Activated naive CD4-positive, alpha-beta T cell (primary cell): ENCODE measurements at regions not wholly inside any gene's neighbourhood (a gene's known extent, or its start where the extent isn't known, plus 50 kb on each side); places are given as distances from the start of the nearest gene placed in this dataset.
"Not testable (repeated sequence)": the region's sequence is repeated elsewhere in the genome, so short reads cannot be mapped to it uniquely, and the experiment has no call there.

Experiments used
- DNase-seq, 4 experiments: peaks; one replicate each; lab custom pipeline; 2025; lab: John Stamatoyannopoulos, UW

DNA sequence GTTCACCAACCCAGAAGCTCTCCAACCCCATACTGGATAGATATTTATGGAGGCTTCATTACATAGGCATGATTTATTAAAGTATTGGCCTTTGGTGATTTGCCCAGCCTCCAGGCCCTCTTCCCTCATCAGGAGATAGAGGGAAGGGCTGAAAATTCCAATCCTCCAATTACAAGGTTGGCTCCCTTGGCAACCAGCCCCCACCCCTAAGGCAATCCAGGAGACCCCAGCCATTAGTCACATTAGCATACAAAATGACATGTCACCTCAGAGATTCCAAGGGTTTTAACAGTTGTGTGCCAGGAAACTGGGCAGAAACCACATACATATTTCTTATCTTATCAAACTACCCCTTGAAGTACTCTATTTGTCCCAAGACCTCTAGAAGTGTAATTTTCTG, 210.0 kb downstream of the HINT1 start:
- DNase-seq, result no peak

DNA sequence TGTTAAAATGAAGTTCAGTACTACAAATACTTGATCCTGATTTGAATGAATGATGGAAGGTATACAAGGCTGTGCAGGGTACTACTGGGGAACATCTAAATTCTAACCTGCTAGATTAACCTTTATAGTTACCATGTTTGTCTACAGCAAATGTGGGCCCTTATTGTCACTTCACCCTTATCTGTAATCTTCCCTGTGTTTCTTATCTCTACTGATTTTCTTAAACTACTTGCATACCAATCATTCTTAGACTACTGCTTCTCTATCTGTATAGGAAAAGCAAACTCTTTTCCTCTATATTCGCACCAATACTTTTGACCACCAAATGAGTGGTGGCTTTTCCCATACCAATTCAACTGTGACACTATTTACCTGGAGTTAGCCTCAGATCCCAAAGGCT, 210.7 kb downstream of the HINT1 start:
- DNase-seq, result no peak

DNA sequence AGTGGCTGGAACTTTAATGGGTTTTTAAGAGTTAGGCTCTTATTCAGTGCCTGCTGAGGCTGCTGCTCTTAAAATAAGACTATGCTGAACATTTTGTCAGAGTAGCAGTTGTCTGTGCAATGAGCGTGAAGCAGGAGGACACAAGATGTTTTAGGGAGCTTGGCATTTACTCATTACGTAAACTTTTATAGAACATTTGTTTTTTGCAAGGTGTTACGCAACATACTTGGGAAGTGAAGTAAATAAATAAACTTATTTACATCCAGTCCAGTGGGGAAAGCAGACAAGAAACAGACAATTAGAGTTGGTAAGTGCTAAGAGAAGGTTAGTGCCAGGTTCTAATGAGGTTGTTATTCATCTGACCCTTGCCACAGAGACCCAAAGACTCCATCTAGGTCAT, 226.0 kb downstream of the HINT1 start:
- DNase-seq, result no peak

DNA sequence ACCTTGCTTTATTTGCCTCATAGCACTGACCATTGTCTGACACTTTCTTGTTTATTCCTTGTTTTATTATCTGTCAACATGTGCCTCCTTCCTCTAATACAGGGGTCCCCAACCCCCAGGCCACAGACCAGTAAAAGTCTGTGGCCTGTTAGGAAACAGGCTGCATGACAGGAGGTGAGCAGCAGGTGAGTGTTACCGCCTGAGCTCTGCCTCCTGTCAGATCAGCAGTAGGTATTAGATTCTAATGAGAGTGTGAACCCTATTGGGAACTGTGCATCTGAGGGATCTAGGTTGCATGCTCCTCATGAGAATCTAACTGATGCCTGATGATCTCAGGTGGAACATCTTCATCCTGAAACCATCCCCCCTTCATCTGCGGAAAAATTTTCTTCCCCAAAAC, 228.0 kb downstream of the HINT1 start:
- no peak for DNase-seq

DNA sequence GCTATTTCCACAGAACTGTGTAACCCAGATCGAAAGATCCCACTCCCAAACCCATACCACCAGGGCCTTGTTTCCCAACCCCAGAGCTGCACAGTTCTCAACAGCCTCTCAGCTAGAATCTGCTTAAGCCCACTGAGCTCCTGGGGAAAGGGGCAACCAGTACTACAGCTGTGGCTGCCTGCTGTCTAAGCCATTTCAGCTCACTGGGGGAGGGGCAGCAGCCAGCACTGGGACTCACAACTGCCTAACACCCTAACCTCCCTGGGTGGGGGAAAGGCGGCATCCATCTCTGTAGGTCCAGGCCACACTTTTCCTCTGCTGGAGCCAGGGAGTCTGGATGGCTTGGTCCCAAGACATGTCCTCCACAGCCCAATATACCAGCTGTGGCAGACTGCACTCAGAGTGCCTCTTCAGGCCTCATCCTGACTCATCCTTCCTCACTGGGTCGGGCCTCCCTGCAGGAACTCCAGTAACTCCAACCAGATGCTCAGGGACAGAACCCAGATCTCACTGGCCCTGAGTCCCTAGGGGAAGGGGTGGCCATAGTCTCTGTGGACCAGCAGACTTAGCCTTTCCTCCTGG, 241.4 kb downstream of the HINT1 start:
- no peak for DNase-seq

DNA sequence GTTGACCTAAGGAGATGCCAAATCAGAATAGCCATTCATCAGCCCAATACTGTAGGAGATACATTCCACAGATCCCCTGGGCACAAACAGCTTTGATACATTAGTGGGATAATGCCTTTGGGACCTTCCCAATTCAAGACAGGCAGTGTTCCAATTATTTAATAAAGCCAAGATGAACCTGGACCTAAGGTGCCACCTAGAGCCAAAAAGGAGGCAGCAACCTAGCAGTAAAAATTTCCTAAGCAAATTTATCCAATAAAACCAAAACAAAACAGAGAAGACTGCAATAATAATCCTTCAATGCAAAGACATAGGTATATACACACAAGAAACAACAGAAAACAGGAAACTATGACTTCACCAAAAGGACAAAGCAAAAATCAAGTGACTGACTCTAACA, 253.0 kb downstream of the HINT1 start:
- DNase-seq, result no peak

DNA sequence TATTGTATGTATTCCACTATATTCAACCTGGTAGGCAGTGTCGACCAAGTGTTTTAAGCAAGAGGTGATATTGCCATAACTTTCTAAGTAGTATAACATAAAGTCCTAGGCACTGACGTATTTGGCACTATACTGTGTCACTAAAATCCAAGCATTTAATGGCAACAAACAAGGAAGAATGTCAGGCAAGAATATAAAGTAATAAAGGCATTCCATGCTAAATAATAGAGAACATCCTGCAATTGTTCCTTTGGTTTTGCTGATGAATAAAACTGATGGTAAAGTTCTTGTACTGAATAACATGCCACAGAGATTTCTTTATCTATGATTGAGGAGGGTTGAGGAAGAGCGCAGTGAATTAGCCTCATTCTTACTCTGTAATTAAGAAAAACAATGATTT, 256.9 kb downstream of the HINT1 start:
- no peak for DNase-seq

DNA sequence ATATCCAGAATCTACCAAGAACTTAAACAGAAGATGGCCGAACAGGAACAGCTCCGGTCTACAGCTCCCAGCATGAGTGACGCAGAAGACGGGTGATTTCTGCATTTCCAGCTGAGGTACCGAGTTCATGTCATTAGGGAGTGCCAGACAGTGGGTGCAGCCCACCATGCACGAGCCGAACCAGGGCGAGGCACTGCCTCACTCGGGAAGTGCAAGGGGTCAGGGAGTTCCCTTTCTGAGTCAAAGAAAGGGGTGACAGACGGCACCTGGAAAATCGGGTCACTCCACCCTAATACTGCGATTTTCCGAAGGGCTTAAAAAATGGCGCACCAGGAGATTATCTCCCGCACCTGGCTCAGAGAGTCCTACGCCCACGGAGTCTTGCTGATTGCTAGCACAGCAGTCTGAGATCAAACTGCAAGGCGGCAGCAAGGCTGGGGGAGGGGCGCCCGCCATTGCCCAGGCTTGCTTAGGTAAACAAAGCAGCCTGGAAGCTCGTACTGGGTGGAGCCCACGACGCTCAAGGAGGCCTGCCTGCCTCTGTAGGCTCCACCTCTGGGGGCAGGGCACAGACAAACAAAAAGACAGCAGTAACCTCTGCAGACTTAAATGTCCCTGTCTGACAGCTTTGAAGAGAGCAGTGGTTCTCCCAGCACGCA, 267.4 kb downstream of the HINT1 start:
- DNase-seq, result not testable (repeated sequence)

DNA sequence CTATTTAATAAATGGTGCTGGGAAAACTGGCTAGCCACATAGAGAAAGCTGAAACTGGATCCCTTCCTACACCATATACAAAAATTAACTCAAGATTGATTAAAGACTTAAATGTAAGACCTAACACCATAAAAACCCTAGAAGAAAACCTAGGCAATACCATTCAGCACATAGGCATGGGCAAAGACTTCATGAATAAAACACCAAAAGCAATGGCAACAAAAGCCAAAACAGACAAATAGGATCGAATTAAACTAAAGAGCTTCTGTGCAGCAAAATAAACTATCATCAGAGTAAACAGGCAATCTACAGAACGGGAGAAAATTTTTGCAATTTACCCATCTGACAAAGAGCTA, 267.9 kb downstream of the HINT1 start:
- DNase-seq, result not testable (repeated sequence)

DNA sequence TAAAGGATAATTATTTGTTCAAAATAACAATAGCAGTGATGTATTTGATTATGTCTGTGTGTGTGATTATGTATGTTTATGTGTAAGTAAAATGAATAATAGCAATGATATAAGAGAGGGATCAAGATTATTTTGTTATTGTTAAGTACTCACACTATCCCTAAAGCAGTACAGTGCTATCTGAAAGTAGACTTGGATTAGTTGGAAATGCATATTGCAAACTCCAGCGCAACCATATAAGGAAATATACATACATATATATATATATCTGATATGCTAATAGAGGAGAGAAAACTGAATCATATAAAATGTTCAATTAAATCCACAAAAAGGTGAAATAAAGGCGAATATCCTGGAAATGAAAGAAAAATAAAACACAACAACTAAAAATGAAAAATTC, 268.4 kb downstream of the HINT1 start:
- no peak for DNase-seq

DNA sequence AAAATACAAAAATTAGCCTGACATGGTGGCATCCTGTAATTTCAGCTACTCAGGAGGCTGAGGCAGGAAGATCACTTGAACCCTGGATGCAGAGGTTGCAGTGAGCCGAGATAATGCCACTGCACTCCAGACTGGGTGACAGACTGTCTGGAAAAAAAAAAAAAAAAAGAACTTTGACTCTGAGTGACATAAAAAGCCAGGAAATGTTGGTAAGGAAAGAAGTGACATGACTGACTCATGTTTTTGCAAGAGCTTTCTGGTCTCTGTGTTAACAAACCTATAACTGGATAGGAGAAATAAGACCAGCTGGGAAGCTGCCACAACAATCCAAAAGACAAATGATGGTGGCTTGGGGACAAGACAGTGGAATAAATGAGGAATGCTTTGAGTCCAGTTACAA, 272.1 kb downstream of the HINT1 start:
- no peak for DNase-seq

DNA sequence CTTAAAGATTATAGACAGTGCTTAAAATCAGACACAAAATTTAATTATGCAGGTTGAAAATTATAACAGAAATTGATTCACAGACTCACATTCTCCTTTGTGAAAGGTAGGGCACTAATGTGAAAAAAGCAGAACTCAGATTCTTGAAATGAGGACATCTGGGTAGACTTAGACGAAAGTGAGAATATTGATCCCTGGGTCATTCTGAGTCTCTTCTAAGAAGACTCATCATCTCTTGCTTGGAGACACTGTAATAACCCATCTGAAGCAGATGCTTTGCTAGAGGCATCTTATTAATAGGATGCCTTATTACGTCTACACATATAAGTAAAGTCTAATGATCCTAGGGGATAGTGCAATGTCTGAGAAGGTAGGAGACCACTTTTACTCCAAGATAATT, 274.4 kb downstream of the HINT1 start:
- DNase-seq, result no peak

DNA sequence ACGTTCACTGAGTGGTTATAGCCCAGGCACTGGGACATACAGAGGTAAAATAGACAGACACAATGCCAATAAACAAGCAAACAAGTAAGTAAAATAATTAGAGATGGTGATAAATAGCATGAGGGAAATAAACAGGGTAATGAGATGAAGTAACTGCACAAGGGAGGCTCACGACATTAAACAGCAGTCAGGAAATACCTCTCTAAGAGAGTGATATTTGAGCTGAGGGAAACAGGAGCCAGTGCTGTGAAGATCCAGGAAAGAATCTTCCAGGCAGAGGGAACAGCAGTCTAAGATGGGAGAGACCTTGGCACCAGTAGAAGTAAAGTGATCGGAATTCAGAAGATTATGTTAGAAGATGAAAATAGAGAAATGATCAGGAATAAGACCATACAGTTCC, 279.4 kb downstream of the HINT1 start:
- DNase-seq, result no peak

DNA sequence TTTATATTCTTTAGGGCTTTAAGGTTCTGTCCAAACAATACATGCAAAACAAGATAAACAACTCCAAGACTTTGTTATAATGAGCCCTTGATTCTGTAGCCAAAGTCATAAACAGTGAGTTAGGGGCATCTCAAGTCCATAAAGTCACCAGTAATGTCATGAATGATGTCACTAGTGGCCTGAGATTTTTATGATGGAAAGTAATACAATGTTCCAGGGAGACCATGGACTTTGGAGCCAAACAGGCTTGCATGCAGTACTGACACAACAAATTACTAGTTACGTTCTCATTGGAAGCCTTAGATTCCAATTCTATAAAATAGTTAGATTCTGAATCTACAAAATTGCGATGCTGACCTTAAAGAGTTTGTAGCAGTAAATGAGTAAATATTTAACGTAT, 280.0 kb downstream of the HINT1 start:
- no peak for DNase-seq

DNA sequence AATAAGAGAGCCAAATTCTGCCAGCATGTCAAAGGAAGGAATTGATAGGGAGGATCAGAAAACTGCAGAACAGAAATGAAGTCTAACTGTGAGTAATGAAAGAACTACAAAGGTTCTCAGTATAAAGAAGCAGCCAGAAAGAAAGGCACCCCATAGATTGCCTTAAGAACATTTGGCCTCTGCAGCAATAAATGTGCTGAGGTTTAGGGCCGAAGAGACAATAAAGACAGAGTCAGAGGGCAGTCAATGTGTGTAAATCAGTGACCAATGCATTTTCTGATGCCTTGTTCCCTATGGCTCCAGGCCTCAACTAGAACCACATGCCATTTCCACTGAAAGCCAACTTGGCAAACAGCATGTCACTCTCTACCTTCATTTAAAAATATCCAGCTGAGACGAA, 281.0 kb downstream of the HINT1 start:
- DNase-seq, result no peak

DNA sequence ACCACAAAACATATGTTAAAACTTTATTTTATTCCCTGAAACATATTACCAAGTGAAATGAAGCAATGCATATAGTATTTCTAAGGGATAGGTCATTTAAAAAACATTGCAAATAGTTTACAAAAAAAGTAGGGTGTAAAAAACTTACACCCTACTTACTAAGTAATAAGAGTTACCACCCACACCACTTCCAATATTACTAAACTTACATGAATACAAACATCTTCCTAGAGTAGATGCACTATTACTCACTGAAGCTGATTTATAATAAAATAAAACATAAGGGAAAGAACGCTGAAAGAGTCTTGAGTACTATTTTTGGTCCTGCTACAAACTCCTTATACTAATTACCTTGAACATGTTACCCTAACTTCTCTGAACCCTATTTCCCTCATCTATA, 289.4 kb downstream of the HINT1 start:
- DNase-seq, result no peak

DNA sequence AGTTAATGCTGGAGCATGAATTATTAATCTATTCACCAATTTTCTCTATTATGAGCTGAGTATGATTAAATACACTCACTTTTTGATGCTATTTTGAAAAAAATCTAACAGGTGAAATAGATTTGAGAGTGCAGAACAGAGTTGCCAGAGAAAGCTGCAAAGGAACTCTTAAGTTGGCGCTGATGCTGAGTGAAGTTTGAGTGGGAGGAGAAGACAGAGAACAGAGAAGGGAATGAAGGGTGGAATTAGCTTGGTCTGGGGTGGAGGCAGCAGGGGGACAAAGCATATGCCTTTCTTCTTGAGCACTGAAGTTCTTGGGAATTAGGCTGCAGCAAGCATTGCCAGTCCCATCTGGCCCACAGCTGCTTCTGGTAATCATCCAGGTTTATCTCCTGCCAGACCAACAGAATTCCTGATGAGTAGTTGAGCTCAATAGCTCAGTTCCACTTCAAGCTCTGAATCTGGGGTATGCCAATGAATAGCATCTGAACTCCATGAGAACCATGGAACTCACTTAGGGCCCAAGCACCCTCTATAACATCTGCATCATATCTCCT, 290.1 kb downstream of the HINT1 start:
- DNase-seq, result no peak

DNA sequence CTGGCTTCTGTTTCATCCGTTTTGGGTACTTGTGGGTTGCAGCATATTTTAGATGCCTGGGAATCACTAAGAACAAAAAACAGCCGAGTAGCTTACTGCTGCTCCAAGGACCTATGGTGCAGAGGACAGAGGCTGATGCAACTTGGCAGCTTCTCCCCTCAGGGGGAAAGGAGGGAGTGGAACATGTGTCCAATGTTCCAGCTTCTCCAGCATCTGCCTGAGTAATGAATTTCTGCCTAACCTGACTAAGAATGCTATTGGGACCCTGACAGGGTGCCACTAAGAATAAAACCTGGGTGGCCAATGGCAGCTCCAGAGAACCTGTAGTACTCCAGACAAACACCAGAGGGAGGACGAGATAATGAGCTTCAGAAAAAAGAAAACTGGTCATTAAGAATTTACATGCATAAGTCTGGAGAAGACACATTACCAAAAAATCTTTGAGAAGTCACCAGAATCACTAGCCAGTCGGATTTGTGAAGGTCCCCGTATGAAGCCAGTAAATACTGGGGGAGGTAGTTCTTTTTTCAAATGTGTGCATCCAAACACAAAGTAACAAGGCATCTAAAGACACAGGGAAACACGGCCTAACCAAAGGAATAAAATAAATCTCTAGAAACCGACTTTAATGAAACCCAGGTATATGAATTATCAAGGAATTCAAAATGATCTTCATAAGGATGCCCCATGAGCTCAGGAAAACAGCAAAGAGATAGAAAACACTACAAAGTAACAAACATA, 293.5 kb downstream of the HINT1 start:
- DNase-seq, result peak in 2 of 4 experiments; percentile 0 to 2

DNA sequence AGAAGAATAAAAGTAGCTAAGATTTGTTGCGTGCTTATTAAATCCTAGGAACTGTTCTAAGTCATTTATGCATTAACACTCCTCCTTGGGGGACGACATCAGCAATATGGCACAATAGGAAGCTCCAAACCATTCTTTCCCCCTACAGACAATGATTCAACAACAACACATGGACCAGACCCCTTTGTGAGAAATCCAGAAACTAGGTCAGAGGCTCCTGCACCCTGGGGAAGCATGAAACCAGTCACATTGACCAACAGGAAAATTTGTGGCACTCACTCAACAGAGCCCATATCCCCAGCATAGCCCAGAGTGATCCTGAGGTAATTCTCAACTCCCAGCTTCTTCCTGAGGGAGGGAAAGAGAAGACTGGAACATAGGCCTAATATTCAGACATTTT, 294.4 kb downstream of the HINT1 start:
- no peak for DNase-seq

DNA sequence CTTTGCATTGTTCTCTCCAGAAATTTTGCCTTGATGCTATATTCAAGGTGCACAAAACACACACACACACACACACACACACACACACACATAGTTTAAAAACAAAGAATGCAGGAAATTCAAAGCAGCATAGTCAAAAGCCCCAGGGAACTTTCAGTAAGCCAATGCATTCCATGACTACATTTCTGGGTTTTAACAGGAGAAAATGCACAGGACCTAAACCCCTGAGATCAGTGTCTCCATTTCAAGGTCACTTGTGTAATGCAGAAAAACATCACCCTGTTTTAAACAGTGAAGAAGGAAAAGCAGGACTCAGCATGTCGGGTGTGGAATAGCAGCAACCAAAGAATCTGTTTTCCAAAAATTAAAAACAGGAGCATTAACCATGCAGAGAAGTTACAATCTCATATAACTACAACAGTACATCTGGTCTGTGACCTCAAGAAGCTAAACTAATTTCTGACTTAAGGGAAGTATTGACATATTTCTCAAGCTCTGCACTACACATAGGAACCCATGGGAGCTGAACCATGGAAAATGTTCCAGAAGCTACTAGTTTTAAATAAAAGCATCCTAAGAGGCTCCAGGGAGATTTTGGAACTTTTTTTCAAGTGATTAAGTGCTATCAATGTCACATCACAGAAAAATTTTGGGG, 296.7 kb downstream of the HINT1 start:
- no peak for DNase-seq

DNA sequence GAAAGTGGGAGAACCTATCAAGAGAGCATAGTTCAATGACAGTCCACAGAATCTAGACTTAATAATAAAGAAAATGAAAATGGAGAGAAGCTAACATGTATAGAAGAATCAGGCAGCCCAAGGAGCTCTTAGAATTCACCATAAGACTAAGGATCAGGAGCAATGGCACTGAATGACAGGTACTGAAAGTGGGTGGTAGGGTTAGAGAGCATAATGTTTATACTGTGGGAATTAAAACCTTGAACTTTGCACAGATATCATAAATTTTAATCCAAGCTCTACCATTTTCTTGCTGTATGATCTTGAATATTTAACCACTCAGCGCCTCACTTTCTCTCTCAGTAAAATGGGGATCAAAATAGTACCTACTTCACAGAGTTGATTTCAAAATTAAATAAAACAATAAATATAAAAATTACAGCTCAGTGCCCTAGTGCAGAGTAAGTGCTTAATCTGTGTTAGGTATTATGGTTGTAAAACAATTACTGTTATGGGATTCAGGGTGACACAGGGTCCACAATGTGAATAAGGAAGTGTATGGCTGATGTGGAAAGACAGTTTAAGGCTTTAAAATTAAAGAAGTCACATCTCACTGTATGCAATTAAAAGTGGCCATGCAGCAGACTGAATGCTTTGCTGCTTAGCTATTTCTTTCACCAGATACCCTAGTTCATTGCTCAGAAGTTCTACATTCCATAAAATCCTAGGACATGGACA, 319.8 kb downstream of the HINT1 start:
- DNase-seq, result no peak
